ENCODE measurements at regions not wholly inside any gene's neighbourhood (a gene's known extent, or its start where the extent isn't known, plus 50 kb on each side); places are given as distances from the start of the nearest gene placed in this dataset.

- TF ChIP-seq MAX (IDR thresholded peaks at IDR 0.05) (no peak), HMGXB4 (CRISPR knock-in tag; IDR thresholded peaks at IDR 0.05; ENCODE audit: borderline replicate concordance in 1 of 2, low read depth in 1 of 2) (0 out of 4 replicates have a peak, but pooled peaks of 1 of the 2 experiments have one; percentile 25), ZFP91 (CRISPR knock-in tag; IDR thresholded peaks at IDR 0.05; ENCODE audit: borderline replicate concordance) (no peak), XRCC5 (optimal IDR thresholded peaks at IDR 0.05; ENCODE audit: low read length) (peak; percentile 81), ZNF331 (CRISPR knock-in tag; IDR thresholded peaks at IDR 0.05) (no peak), ZNF567 (CRISPR knock-in tag; IDR thresholded peaks at IDR 0.05; ENCODE audit: borderline replicate concordance) (no peak), SETDB1 (CRISPR knock-in tag; IDR thresholded peaks at IDR 0.05; ENCODE audit: borderline replicate concordance) (peak; percentile 47; the same call in 1 of the 2 replicates), GABPA (IDR thresholded peaks at IDR 0.05; ENCODE audit: low read depth, low read length) (no peak), GABPA (CRISPR knock-in tag; IDR thresholded peaks at IDR 0.05; ENCODE audit: low read depth) (no peak), ZNF839 (CRISPR knock-in tag; IDR thresholded peaks at IDR 0.05; ENCODE audit: borderline replicate concordance) (no peak), KLF15 (CRISPR knock-in tag; IDR thresholded peaks at IDR 0.05; ENCODE audit: borderline replicate concordance) (no peak), CTCF (CRISPR knock-in tag; IDR thresholded peaks at IDR 0.05) (peak; percentile 84), MTA3 (CRISPR knock-in tag; IDR thresholded peaks at IDR 0.05) (no peak), ZKSCAN1 (IDR thresholded peaks at IDR 0.05; ENCODE audit: low read length) (no peak), NFE2L2 (IDR thresholded peaks at IDR 0.05; ENCODE audit: low read length) (no peak), ATF1 (CRISPR knock-in tag; IDR thresholded peaks at IDR 0.05) (no peak), TAF1 (CRISPR knock-in tag; IDR thresholded peaks at IDR 0.05) (no peak), ZNF367 (CRISPR knock-in tag; IDR thresholded peaks at IDR 0.05; ENCODE audit: borderline replicate concordance) (no peak), FOSL2 (CRISPR knock-in tag; IDR thresholded peaks at IDR 0.05) (no peak), PAX8 (CRISPR knock-in tag; IDR thresholded peaks at IDR 0.05; ENCODE audit: borderline replicate concordance) (no peak), PTBP1 (IDR thresholded peaks at IDR 0.05; ENCODE audit: low read depth, low read length, poor library complexity, severe bottlenecking) (no peak), ZMYM4 (CRISPR knock-in tag; IDR thresholded peaks at IDR 0.05) (0 out of 2 replicates have a peak, but pooled peaks have one; percentile 49), ZFP82 (CRISPR knock-in tag; IDR thresholded peaks at IDR 0.05; ENCODE audit: borderline replicate concordance) (no peak)
These were observed 518.7 kb downstream of the TMEM121 start (continued) for GRCh38 chr14:106044949-106045596.

Data from HepG2 (cell line).